Endodermal cell (in vitro differentiated cells): ENCODE measurements at regions not wholly inside any gene's neighbourhood (a gene's known extent, or its start where the extent isn't known, plus 50 kb on each side); places are given as distances from the start of the nearest gene placed in this dataset.
A peak's percentile ranks its signal among the peaks of the same experiment; 100 is the strongest.

ENCODE experiments used
- DNase-seq: peaks from one replicate; pipeline ENCODE4 v3.0.0-alpha.2; 2017
- H3K27ac ChIP-seq: 2 replicates; pipeline ENCODE4 v1.5.1; 2013; ENCODE audit warnings: mild to moderate bottlenecking, low read depth, low read length, moderate library complexity
- H3K27me3 ChIP-seq: 2 replicates; pipeline ENCODE4 v1.6.1; 2013; ENCODE audit warnings: mild to moderate bottlenecking, low read length, moderate library complexity; ENCODE audit not compliant: insufficient read depth, control insufficient read depth, poor library complexity, severe bottlenecking
- H3K36me3 ChIP-seq: 2 replicates; pipeline ENCODE4 v1.7.0; 2013; ENCODE audit warnings: mild to moderate bottlenecking, low read length, moderate library complexity; ENCODE audit not compliant: control insufficient read depth, insufficient read depth
- H3K4me1 ChIP-seq: one replicate; pipeline ENCODE4 v1.7.0; 2013; ENCODE audit warnings: low read length; ENCODE audit not compliant: control insufficient read depth, insufficient read depth
- H3K4me3 ChIP-seq: 2 replicates; pipeline ENCODE4 v1.5.1; 2013; ENCODE audit warnings: mild to moderate bottlenecking, low read length, moderate library complexity
- H3K9ac ChIP-seq: 2 replicates; pipeline ENCODE4 v1.6.1; 2013; ENCODE audit warnings: mild to moderate bottlenecking, low read length, moderate library complexity; ENCODE audit not compliant: poor library complexity, severe bottlenecking; ENCODE audit errors: extremely low read depth
- H3K9me3 ChIP-seq: 2 replicates; pipeline ENCODE4 v1.6.1; 2013; ENCODE audit warnings: mild to moderate bottlenecking, low read length, moderate library complexity; ENCODE audit not compliant: control insufficient read depth
- H3K27ac Mint-ChIP-seq: 2 replicates; pipeline ENCODE4 v1.8.0; 2020; ENCODE audit warnings: mixed read lengths
- H3K27me3 Mint-ChIP-seq: 2 replicates; pipeline ENCODE4 v1.8.0; 2021; ENCODE audit warnings: mild to moderate bottlenecking, mixed read lengths; ENCODE audit not compliant: insufficient read depth
- H3K36me3 Mint-ChIP-seq: 2 replicates; pipeline ENCODE4 v1.8.0; 2020; ENCODE audit warnings: low read depth, mixed read lengths
- H3K4me1 Mint-ChIP-seq: 2 replicates; pipeline ENCODE4 v1.8.0; 2020; ENCODE audit warnings: mixed read lengths
- H3K4me3 Mint-ChIP-seq: 2 replicates; pipeline ENCODE4 v1.8.0; 2020; ENCODE audit warnings: mild to moderate bottlenecking, moderate library complexity, mixed read lengths
- H3K9me3 Mint-ChIP-seq: 2 replicates; pipeline ENCODE4 v1.8.0; 2020; ENCODE audit warnings: mild to moderate bottlenecking, mixed read lengths
- WGBS, 2 experiments: methylation state at CpG; one replicate each; pipeline versions ENCODE4 v1.1.5 to v1.1.7; 2013; ENCODE audit warnings: missing lambda C conversion rate in 2 of 2, mixed read lengths in 1 of 2; ENCODE audit not compliant: insufficient coverage in 1 of 2, insufficient read length in 1 of 2; 5-methylcytosine and 5-hydroxymethylcytosine counted together
- TF ChIP-seq, protein P1 (sequence below): fragments of 200-600 bp; sonication (generic); conservative IDR thresholded peaks from 2 replicates; pipeline ENCODE4 v1.5.0; 2021; ENCODE audit warnings: antibody characterized with exemption, mild to moderate bottlenecking

DNA sequence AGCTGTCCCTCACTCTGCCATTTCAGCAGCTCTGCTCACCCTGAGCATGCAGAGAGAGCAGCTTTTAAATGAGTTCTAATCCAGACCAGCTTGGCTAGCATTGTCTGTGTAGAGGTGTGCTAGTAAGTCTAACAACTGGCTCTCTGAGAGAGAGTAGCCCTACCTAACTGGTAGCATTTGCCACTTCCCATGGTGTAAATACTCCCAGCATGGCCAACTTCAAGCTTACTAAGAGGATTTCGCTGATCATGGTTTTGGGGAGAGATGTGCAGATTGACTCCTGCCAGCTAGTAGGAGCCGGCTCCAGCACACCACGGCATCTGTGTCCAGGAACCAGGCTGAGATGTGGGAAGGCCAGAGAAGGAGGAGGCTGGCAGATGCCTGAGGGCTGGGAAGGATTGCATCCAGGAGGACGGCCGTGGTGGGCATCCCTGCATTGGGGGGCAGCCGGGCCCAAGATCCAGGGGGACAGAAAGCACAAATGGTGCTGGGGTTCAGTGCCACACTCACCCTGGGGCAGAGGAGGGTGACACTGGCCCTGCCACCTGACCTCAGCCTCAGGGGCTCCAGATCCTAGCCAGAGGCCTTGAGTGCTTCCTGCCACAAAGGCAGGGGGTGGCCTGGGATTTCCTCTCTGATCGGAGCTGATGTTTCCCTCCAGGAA is 394.9 kb upstream of the TNRC6C start:
- no peak overlapping the region for H3K27ac ChIP-seq
- 89 to 92% methylated on average over 3 to 7 of the region's 7 CpGs for WGBS, 2 experiments
- Mint-ChIP-seq H3K4me1 (no peaks in the 10 kb centered on the region), H3K27ac (no peak overlapping the region), H3K9me3 (peaks cover 2% of the 10 kb centered on the region), H3K36me3 (no peaks in the 10 kb centered on the region), H3K4me3 (no peak overlapping the region), H3K27me3 (peaks cover 20% of the 10 kb centered on the region)
- H3K4me1 ChIP-seq, result no peaks in the 10 kb centered on the region
- DNase-seq, result peak; percentile 20
- H3K4me3 ChIP-seq, result no peak overlapping the region
- H3K9ac ChIP-seq, result no peak overlapping the region
- no peaks in the 10 kb centered on the region for H3K9me3 ChIP-seq
- TF ChIP-seq, protein P1, sequence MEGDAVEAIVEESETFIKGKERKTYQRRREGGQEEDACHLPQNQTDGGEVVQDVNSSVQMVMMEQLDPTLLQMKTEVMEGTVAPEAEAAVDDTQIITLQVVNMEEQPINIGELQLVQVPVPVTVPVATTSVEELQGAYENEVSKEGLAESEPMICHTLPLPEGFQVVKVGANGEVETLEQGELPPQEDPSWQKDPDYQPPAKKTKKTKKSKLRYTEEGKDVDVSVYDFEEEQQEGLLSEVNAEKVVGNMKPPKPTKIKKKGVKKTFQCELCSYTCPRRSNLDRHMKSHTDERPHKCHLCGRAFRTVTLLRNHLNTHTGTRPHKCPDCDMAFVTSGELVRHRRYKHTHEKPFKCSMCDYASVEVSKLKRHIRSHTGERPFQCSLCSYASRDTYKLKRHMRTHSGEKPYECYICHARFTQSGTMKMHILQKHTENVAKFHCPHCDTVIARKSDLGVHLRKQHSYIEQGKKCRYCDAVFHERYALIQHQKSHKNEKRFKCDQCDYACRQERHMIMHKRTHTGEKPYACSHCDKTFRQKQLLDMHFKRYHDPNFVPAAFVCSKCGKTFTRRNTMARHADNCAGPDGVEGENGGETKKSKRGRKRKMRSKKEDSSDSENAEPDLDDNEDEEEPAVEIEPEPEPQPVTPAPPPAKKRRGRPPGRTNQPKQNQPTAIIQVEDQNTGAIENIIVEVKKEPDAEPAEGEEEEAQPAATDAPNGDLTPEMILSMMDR, result no peak
- peaks cover 4% of the 10 kb centered on the region for H3K27me3 ChIP-seq
- no peaks in the 10 kb centered on the region for H3K36me3 ChIP-seq

DNA sequence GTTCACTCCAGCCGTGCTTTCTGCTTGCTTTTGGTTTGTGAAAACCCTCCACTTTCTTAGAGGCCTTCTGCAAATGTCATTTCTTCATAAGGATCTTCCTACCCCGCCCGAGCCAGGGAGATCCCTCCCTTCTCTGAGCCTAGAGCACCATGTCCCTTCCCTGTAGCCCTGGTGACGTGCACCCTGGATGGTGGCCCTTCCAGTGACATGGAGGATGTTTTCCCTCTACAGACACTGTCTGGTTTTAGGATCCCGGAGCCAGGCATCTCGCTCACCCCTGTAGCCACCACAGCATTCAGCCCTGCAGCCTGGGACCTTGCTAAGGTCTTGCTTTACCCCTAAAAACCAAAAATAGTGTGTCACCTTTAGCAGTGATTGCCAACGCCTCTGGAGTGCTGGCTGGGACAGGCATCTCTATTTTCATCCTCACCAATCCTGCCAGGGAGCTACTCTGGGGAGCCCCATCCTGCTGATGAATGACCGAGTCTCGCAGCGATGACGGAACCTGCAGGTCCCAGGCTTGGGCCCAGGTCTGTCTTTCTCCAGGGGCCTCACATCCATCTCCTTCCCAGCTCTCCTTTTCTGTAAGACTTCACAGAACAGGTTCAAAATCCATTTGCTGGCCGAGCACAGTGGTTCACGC is 394.1 kb upstream of the TNRC6C start:
- 88 to 94% methylated on average over 10 to 13 of the region's 13 CpGs for WGBS, 2 experiments
- TF ChIP-seq, protein P1, result no peak
- Histone ChIP-seq H3K27ac (no peak overlapping the region), H3K9me3 (no peaks in the 10 kb centered on the region), H3K36me3 (no peaks in the 10 kb centered on the region), H3K4me1 (no peaks in the 10 kb centered on the region), H3K9ac (no peak overlapping the region), H3K27me3 (no peaks in the 10 kb centered on the region), H3K4me3 (no peak overlapping the region)
- peaks cover 2% of the 10 kb centered on the region for H3K9me3 Mint-ChIP-seq
- no peaks in the 10 kb centered on the region for H3K36me3 Mint-ChIP-seq
- DNase-seq, result peak; percentile 37
- peaks cover 18% of the 10 kb centered on the region for H3K27me3 Mint-ChIP-seq
- no peak overlapping the region for H3K4me3 Mint-ChIP-seq
- no peaks in the 10 kb centered on the region for H3K4me1 Mint-ChIP-seq
- no peak overlapping the region for H3K27ac Mint-ChIP-seq

DNA sequence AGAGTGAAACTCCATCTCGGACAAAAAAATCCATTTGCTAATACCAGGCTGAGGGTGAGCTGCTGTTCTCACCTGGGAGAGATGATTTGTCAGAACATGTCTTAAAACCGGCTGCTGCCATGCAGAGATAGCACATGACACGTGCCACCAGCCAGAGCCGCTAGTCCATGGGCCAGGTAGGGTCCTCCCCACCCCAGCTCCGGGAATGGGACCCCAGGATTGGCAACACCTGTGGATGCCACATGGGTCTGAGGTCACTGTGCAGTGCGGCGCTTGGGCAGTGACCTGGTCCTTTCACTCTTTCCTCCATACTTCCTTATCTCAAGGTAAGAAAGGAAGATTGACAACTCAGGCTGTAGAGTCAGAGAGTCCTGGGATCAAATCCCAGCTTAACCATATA is 393.3 kb upstream of the TNRC6C start:
- Histone ChIP-seq H3K9me3 (no peaks in the 10 kb centered on the region), H3K36me3 (no peaks in the 10 kb centered on the region), H3K27me3 (no peaks in the 10 kb centered on the region), H3K4me3 (no peak overlapping the region), H3K4me1 (no peaks in the 10 kb centered on the region), H3K27ac (no peak overlapping the region), H3K9ac (no peak overlapping the region)
- no peaks in the 10 kb centered on the region for H3K4me1 Mint-ChIP-seq
- no peak overlapping the region for H3K27ac Mint-ChIP-seq
- DNase-seq, result peak; percentile 35
- 90 to 95% methylated on average over 4 to 7 of the region's 7 CpGs for WGBS, 2 experiments
- H3K4me3 Mint-ChIP-seq, result no peak overlapping the region
- TF ChIP-seq, protein P1, result no peak
- H3K36me3 Mint-ChIP-seq, result no peaks in the 10 kb centered on the region
- peaks cover 2% of the 10 kb centered on the region for H3K9me3 Mint-ChIP-seq
- H3K27me3 Mint-ChIP-seq, result peaks cover 18% of the 10 kb centered on the region
